ENCODE measurements at regions not wholly inside any gene's neighbourhood (a gene's known extent, or its start where the extent isn't known, plus 50 kb on each side); places are given as distances from the start of the nearest gene placed in this dataset.

DNA sequence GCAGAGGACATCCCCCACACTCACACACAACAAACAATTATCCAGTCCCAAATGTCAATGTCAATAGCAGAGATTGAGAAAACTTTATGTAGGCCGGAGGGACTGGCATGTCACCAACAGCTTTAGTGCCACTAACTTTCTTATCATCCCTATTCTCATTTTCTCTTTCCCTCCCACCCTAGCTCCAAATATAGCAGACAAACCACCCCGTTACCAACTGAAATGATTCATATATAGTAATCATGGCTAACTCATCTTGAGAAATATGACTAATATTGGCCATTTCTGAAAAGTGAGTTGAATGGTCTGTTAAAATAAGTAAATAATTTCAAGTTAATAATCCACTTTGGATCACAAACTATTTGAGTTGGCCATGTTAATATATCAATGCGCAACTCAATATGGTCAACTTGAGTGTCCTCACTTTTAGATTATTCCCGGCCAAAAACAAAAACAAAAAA, 242.1 kb upstream of the RND3 start:
- TF ChIP-seq, protein P1, sequence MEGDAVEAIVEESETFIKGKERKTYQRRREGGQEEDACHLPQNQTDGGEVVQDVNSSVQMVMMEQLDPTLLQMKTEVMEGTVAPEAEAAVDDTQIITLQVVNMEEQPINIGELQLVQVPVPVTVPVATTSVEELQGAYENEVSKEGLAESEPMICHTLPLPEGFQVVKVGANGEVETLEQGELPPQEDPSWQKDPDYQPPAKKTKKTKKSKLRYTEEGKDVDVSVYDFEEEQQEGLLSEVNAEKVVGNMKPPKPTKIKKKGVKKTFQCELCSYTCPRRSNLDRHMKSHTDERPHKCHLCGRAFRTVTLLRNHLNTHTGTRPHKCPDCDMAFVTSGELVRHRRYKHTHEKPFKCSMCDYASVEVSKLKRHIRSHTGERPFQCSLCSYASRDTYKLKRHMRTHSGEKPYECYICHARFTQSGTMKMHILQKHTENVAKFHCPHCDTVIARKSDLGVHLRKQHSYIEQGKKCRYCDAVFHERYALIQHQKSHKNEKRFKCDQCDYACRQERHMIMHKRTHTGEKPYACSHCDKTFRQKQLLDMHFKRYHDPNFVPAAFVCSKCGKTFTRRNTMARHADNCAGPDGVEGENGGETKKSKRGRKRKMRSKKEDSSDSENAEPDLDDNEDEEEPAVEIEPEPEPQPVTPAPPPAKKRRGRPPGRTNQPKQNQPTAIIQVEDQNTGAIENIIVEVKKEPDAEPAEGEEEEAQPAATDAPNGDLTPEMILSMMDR (IDR thresholded peaks at IDR 0.05; ENCODE audit: insufficient read depth, low read depth, low read length) = no peak
- no peak overlapping the region for H3K4me3 ChIP-seq (ENCODE audit: low read depth, low read length)
- no peak for DNase-seq (ENCODE audit: low read depth)

GRCh38 chr2:150718280-150718679, 230.8 kb upstream of the RND3 start:
- TF ChIP-seq, protein P1 (IDR thresholded peaks at IDR 0.05; ENCODE audit: insufficient read depth, low read depth, low read length) = no peak
- no peak overlapping the region for H3K4me3 ChIP-seq (ENCODE audit: low read depth, low read length)
- DNase-seq (ENCODE audit: low read depth) = no peak

DNA sequence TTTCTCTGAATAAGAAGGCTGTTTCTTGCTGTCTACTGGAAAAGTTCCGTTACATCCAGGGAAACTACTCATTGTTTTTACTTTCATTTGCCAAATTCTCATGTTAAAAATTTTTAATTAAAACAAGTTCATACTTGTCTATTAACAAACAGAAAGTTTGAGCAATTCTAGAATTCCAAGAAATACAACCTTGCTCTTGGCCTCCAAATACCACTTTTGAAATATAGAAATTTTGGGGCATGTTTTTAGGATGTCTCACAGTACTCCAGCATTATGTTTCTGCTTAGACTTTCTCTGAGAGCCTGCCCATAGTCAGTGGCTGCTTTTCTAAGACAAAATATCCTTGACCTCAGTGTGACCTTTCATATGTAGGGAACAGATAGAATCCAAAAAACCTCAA, 228.7 kb upstream of the RND3 start:
- TF ChIP-seq, protein P1 (IDR thresholded peaks at IDR 0.05; ENCODE audit: insufficient read depth, low read depth, low read length) = no peak
- peak; percentile 40 for DNase-seq (ENCODE audit: low read depth)

GRCh38 chr2:150715501-150715900, 228.0 kb upstream of the RND3 start:
- TF ChIP-seq, protein P1 (IDR thresholded peaks at IDR 0.05; ENCODE audit: insufficient read depth, low read depth, low read length) = no peak
- no peak for DNase-seq (ENCODE audit: low read depth)
- no peak overlapping the region for H3K4me3 ChIP-seq (ENCODE audit: low read depth, low read length)

More for the DNA sequence above, 228.7 kb upstream of the RND3 start:
- H3K4me3 ChIP-seq (ENCODE audit: low read depth, low read length) = no peak overlapping the region

DNA sequence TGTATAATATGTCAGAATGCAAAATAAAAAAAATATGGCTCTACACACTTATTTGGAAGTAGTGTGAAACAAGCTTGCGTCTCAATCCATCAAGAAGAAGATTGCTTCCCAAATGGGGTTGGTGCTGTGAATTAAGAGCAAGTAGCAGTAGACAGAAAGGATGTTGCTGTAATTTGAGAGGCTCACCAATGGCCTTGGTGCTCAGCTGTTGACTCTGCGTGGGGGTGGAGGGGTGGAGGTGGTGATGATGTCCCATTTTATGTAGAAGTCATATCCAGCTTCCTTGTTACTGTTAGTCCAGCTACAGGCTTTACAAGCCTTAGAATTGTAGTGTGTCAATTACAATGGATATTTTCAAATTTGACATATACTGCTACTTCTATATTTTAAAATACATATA, 223.4 kb upstream of the RND3 start:
- no peak overlapping the region for H3K4me3 ChIP-seq (ENCODE audit: low read depth, low read length)
- TF ChIP-seq, protein P1 (IDR thresholded peaks at IDR 0.05; ENCODE audit: insufficient read depth, low read depth, low read length) = no peak
- DNase-seq (ENCODE audit: low read depth) = no peak

DNA sequence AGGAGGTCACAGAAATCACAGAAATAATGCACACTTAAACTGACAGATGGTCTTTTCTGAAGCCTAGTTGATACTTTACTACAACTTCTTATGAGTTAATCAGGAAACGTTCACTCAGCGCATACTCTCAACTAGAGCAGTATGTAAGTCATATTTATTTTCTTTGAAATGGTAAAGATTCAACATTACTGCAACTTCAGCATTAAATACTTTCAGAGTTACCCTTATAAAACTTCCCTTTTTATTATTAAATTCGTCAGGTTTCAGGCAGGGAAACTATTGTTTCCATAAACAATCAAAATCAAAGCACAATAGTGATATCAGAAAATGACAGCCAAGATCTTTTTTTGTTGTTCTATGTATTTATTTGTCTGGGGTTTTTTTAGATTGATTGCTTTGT, 222.6 kb upstream of the RND3 start:
- DNase-seq (ENCODE audit: low read depth) = no peak
- H3K4me3 ChIP-seq (ENCODE audit: low read depth, low read length) = no peak overlapping the region
- TF ChIP-seq, protein P1 (IDR thresholded peaks at IDR 0.05; ENCODE audit: insufficient read depth, low read depth, low read length) = no peak

- TF ChIP-seq, protein P1 (IDR thresholded peaks at IDR 0.05; ENCODE audit: insufficient read depth, low read depth, low read length) = no peak
- H3K4me3 ChIP-seq (ENCODE audit: low read depth, low read length) = no peak overlapping the region
- no peak for DNase-seq (ENCODE audit: low read depth)
Observed at GRCh38 chr2:150706561-150706960, 219.1 kb upstream of the RND3 start.
